GM11168 (cell line): ENCODE measurements at regions not wholly inside any gene's neighbourhood (a gene's known extent, or its start where the extent isn't known, plus 50 kb on each side); places are given as distances from the start of the nearest gene placed in this dataset.

Experiments
- in situ Hi-C: fragments of 300-500 bp; cut with MboI; formaldehyde crosslinking; loops from one replicate; pipeline ENCODE4 v1.12.0; 2022; ENCODE audit warnings: low sequenced_read_pairs; ENCODE audit not compliant: unreplicated experiment

GRCh38 chr7:46716926-46717325, 795.9 kb upstream of the IGFBP3 start:
- in situ Hi-C loops = no loop called here

DNA sequence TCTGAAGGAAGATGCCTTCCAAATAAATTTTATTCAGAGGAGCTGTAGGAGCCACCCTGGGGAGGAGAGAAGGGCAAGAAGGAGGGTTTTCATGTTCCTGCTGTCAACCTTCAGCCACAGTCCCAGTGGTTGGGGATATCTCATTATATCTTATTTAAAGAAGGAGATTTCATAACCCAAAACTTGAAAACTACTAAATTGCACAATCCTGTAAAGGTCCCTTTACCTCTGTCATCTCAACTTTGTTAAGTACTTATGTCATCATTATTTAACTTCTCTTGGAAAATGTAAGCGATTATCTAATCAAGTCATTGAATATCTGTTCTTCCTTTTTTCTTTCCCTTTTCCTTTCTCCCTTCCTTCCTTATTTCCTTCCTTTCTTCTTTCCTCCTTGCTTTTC, 794.5 kb upstream of the IGFBP3 start:
- in situ Hi-C loops = no loop called here

DNA sequence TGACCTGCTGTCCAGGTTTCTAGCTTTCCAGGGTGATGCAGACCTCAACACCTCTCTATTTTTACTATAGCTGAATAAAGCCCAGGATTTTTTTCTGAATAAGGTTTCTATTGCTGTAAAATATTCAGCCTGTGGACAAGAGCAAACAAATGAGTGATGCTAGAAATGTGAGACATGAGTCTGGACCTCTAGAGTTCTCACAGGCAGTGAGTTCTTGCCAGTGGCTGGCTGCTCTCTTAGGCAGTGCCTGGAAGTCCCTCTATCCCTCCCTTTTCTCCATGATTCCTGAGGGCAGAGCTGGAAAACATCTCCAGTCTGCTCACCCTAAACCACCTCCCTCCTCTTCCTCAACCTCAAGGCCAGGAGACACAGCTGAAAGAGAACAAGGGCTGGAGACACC, 793.8 kb upstream of the IGFBP3 start:
- in situ Hi-C loops = no loop called here

DNA sequence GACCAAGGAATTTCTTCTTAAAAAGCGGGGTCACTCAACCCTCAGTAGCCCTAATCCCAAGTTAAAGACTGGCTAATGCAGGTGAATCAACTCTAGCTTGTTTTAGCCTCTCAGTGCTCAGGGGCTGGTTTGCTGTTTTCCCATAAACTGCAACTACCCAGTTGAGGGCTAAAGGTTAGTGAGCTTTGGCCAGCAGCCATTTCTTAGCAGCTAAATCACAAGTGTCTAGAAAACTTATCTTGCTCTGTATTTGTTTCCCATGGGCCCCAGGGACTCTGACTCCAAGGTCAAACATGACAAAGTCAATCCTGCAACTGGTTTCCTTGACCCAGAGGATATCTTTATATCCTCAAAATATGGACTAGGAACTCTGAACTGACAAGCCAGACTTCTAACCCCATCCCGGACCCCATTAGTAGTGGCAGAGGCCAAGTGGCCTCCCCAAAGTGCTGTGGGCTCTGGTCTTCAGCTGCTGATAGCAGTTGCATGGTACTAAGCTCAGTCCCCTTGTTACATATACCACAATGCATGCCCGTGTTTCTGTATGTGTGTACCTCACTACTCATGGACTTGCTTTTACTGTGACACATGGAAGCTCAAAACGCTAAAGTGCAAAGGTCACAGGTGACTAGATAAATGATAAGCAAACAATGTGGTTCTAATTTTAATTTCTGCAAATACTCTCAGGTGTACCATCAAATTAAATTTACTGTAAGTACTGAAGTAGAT, 793.0 kb upstream of the IGFBP3 start:
- in situ Hi-C loops = no loop called here

GRCh38 chr7:46710927-46711326, 789.9 kb upstream of the IGFBP3 start:
- in situ Hi-C loops = no loop called here

DNA sequence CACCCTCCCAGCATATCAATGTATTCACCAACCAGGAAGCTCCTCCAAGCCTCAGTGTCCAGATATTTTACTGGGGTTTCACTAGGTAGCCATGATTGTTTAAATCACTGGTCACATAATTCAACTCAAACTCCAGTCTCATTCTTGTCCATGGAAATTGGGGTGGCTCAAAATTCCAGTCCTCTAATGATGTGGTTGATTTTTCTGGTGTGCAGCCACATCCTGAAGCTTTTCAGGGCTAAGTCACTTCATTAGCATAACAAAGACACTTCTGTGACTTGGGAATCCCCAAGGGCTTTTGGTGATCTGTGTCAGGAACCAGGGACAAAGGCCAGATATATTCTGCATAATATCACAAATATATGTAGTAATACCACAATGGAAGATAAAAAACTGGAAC, 786.9 kb upstream of the IGFBP3 start:
- in situ Hi-C loops = no loop called here

DNA sequence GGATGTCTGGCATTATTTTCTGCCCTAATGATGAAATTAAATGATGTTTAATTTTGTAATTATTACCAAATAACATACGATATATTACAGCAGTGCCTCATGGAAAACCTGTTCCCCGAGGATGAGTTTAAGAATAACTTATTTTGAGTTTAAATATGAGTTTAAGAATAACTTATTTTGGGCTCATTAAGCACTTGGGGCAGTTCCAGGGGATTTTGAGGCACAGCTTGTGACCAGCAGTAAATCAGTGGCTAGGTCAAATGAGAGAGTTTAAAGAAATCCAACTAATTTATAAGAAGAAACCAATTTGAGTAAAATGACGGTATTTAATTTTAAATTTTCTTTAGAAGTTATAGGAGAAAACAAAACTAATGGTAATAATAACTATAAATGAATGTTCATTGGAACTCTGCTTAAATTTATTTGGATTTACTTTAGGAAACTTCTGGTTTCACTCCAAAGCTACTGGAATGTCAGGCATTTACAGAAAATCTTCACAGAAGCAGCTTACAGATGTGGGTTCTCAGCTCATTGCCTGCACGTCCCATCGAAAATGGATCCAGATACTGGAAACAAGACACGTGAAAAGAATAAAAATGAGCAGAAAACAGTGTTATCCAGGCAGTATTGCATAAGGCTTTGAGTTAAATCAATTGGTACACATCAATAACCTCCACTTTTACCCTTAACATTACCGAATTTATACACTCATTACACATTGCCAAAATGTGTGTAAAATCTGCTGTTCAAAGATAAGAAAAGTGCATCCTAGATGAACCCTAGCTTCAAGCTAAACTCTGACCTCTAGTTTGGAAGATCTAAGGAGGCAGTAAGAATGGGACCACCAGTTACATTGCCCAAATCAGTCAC, 784.5 kb upstream of the IGFBP3 start:
- in situ Hi-C loops = no loop called here

- in situ Hi-C loops = no loop called here
Observed at GRCh38 chr7:46696741-46697140, 775.7 kb upstream of the IGFBP3 start.

DNA sequence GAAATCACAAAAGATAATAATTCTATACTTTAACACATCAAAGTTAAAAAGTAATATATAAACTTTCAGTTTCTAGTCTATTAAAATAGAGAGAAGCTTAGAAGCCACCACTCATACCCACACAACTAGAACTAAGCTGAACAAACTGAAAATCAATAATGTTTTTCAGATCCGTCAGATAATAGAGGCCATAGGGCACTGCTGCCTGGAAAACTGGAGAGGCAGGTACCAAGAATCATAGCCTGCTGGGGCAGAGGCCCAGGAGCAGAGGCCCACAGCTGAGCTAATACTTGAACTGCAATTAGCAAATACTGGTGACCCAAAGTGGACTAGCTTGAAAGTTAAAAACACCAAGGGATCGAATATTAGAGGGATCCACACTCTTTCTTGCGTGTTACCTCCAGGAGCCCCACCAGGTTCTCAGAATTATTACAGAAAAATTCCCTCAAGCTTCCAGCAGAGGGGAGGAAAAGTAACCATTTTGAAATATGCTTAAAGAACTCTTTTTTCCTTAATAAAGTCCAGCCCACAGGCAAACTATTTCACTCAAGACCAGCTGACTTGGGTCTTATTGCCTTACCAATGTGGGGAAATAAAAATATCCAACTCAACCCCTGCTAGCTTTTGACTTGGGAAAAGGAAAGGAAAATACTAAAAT, 774.1 kb upstream of the IGFBP3 start:
- in situ Hi-C loops = no loop called here

DNA sequence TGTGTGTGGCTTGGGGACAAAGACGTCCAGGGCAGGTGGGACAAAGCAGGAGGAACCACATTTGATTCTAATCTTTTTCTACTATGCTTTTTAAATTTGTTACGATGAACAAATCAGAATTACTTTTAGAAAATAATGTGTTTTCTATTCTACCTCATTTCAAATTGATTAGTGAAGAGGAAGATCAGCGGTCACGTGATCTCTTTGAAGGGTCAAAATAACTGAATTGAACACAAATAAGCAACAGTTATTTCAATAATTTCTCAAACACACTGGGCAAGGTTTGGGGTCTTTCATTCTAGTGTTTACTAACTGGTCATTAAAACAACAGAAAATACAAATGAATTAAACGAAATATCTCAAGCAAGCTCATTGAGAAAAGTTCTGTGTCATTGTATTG, 773.0 kb upstream of the IGFBP3 start:
- in situ Hi-C loops = no loop called here

- in situ Hi-C loops = no loop called here
Observed at GRCh38 chr7:46687203-46687602, 766.1 kb upstream of the IGFBP3 start.

GRCh38 chr7:46685051-46685450, 764.0 kb upstream of the IGFBP3 start:
- in situ Hi-C loops = no loop called here

DNA sequence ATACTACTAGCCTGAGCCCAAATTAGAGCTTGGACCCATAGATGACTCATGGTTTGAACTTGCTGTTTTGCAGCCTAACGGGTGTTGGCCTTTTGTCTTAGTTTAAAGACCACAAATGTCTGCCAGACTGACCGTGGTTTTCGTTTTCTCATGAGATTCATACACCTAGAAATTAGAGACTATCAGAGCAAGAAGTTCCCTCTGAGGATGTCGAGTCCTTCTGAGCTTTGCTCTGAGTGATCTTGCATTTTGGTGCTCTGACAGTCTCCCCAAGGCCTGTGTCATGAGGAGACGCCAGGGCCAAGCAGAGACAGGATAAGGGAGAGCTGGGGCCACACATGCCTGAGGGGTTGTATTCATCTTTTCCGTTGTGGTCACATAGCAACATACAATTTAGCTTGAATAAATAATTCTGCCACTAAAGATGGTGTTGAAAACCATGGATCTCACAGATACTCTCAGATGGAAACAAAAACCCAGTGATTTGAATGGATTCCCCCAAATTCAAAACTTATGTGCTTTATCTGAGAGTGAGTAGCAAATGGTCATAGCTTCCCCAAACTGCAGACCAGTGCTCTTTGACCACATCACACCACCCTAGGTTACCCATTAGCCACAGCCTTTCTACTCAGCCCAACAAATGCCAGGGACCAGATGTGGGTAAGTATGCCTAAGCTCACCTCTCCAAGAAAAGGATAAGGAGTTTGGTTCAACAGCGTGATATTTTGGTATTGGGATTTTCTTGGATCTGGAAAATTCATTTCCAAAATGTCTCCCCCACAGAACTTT, 762.0 kb upstream of the IGFBP3 start:
- in situ Hi-C loops = no loop called here

DNA sequence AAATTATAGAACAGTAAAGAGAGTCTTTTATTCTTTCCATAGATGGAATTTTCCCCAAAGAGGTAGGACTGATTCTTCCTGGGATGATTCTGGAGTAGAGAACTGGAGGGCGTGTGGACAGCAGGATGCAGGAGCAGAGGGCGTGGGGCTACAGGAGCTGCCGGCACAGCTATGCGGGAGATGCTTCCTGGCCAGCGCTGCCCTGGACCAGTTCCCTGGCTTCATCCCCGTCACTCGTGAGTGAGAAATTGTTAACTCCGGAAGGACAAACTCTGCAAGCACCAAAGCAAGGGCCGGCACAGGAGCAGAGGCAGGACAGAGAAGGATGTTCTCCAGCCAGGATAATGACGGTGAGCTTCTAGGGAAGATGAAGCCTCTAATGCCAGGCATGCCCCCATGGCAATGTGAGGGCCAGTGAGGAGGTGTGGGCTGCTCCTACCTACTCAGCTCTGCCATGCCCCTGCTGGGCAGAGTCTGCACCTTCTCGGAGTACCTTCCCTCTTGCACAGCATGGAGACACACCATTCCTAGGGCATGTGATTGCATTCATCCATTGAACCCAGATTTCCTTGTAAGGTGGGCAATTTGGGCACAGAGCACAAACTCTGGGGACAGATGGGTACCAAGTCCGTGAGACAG, 760.9 kb upstream of the IGFBP3 start:
- in situ Hi-C loops = no loop called here

- in situ Hi-C loops = no loop called here
Observed at GRCh38 chr7:46680147-46680546, 759.1 kb upstream of the IGFBP3 start.

DNA sequence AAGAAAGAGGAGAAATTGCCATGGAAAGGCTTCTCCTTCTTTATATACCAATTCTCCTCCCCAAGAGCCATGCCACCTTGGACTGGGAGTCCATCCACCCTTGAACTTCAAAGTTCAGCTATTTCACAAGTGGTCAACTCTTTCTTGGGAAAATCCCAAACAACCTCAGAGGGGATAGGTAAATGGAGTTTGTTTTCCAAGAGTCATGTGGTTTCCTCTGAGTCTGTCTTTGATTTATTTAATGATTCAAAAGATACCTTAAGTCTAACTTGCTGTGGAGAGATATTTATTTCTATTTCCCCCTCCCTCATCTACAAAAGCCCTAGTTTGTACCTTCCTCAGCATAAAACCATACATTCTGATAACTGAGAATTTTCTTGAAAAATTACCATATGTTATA, 758.6 kb upstream of the IGFBP3 start:
- in situ Hi-C loops = no loop called here

DNA sequence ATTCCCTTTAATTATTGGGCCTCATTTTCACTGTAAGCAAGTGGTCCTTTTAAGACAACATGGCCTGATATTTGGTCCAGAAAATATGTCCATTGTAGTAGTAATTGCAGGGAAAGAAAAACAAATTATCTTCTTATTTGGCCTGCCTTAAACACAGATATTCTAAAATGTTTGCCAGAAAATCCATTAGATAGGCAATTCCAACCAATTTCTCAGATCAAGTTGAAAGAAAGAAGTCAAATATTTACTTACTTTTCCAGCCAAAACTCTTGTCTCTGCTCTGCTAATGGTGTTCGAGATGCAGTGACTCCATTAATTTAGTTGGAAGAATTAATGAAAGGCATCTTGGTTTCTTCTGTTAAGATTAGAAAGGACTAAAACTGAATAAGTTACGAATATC, 757.3 kb upstream of the IGFBP3 start:
- in situ Hi-C loops = no loop called here

DNA sequence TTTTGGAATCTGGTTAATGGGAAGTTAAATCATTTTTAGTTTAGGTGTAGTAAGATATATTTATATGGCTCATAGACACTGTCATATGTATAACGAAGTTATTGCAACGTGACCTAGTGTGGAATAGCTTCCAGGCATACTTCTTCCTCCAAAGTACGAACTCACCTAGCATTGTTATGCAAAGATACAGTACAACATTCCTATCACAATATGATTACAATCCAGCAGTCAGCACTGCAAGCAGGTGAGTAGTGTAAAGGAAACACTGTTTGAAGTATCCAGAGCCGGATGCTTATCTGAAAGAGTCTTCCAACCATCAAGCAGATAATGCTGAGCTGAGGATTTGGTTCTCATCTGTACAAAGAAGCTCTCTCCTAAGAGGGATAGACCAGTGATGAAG, 754.4 kb upstream of the IGFBP3 start:
- in situ Hi-C loops = no loop called here

DNA sequence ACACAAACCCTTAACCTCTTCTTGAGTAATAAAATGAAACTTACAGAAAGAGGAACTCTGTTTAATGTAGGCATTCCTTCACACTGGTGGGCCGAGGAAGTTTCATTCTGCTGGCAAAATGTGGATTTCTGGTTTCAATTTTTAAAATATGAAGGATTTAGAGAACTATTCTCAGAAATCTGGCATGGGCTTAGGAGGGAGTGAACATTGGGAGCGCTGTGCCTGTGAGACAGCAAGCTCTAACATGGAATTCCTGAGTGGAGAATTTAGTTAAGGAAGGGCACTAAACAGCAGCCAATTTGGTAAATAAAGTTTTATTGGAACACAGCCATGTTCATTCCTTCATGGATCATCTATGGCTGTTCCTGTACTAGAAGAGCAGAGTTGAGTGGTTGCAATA, 751.8 kb upstream of the IGFBP3 start:
- in situ Hi-C loops = no loop called here
